Suprapubic skin (tissue), 2 donors: ENCODE measurements at regions not wholly inside any gene's neighbourhood (a gene's known extent, or its start where the extent isn't known, plus 50 kb on each side); places are given as distances from the start of the nearest gene placed in this dataset.

Source experiments
- EP300 ChIP-seq: sonication (generic); formaldehyde crosslinking; IDR thresholded peaks from one replicate; pipeline ENCODE4 v1.6.1; 2017; ENCODE audit warnings: antibody characterized with exemption
- POLR2A ChIP-seq, 2 donors: fragments of 450-650 bp; IDR thresholded peaks; one replicate each; pipeline ENCODE4 v1.6.1; 2017; ENCODE audit warnings: antibody characterized with exemption in 2 of 2, mild to moderate bottlenecking in 2 of 2, moderate library complexity in 2 of 2

GRCh38 chr3:188003188-188004171 is 150.5 kb upstream of the LPP start:
- no peak for TF ChIP-seq POLR2A (IDR thresholded peaks at IDR 0.05)
- TF ChIP-seq EP300: no peak
